H1 (cell line): ENCODE measurements at regions not wholly inside any gene's neighbourhood (a gene's known extent, or its start where the extent isn't known, plus 50 kb on each side); places are given as distances from the start of the nearest gene placed in this dataset.

Experiments used
- CBX8 ChIP-seq: fragments of 300-800, 300-1000 bp; sonication (generic); IDR thresholded peaks from 2 replicates; pipeline ENCODE4 v1.7.1; 2016; ENCODE audit warnings: low read depth, low read length, borderline replicate concordance
- CHD7 ChIP-seq: fragments of 300-600 bp; sonication (generic); IDR thresholded peaks from 2 replicates; pipeline ENCODE4 v1.7.1; 2012; ENCODE audit warnings: low read length, moderate library complexity, mild to moderate bottlenecking, inconsistent platforms; ENCODE audit not compliant: insufficient replicate concordance
- CTBP2 ChIP-seq: IDR thresholded peaks from 2 replicates; pipeline ENCODE4 v1.7.0; 2011; ENCODE audit warnings: borderline replicate concordance, mild to moderate bottlenecking, moderate library complexity, mixed read lengths, low read length; ENCODE audit not compliant: insufficient read depth, insufficient read length
- FOSL1 ChIP-seq: IDR thresholded peaks from 2 replicates; pipeline ENCODE4 v1.6.1; 2011; ENCODE audit warnings: mild to moderate bottlenecking, low read depth, low read length, moderate library complexity; ENCODE audit not compliant: insufficient read depth
- GABPA ChIP-seq: IDR thresholded peaks from 2 replicates; pipeline ENCODE4 v1.6.1; 2011; ENCODE audit warnings: mild to moderate bottlenecking, low read length, moderate library complexity, borderline replicate concordance; ENCODE audit not compliant: insufficient read depth
- HDAC6 ChIP-seq: IDR thresholded peaks from one replicate; pipeline ENCODE4 v1.7.1; 2012; ENCODE audit warnings: low read depth, mild to moderate bottlenecking, inconsistent platforms, low read length, moderate library complexity
- KDM1A ChIP-seq: fragments of 200-600, 300-600 bp; sonication (generic); IDR thresholded peaks from 2 replicates; pipeline ENCODE4 v1.7.1; 2016; ENCODE audit warnings: mild to moderate bottlenecking, low read length, borderline replicate concordance
- PHF8 ChIP-seq: fragments of 200-600 bp; sonication (generic); conservative IDR thresholded peaks from 2 replicates; pipeline ENCODE4 v1.7.1; 2012; ENCODE audit warnings: low read depth, mild to moderate bottlenecking, inconsistent platforms, low read length, moderate library complexity
- SP1 ChIP-seq: IDR thresholded peaks from 2 replicates; pipeline ENCODE4 v1.6.1; 2011; ENCODE audit warnings: low read depth, low read length
- SP2 ChIP-seq: IDR thresholded peaks from 2 replicates; pipeline ENCODE4 v1.6.1; 2012; ENCODE audit warnings: mild to moderate bottlenecking, low read length, inconsistent platforms
- TAF7 ChIP-seq: optimal IDR thresholded peaks from 2 replicates; pipeline ENCODE3; 2011; ENCODE audit warnings: low read depth, mild to moderate bottlenecking, inconsistent platforms, low read length, moderate library complexity, borderline replicate concordance

GRCh38 chr1:191890433-191891088 lies 267.7 kb upstream of the RGS18 start (continued):
- TF ChIP-seq CHD7, result no peak
- no peak for TF ChIP-seq CBX8
- no peak for TF ChIP-seq HDAC6
- TF ChIP-seq PHF8, result no peak
- no peak for TF ChIP-seq GABPA
- TF ChIP-seq SP1, result no peak
- TF ChIP-seq CTBP2, result no peak
- TF ChIP-seq TAF7, result no peak
- no peak for TF ChIP-seq KDM1A
- no peak for TF ChIP-seq FOSL1
- no peak for TF ChIP-seq SP2
